ENCODE measurements at regions not wholly inside any gene's neighbourhood (a gene's known extent, or its start where the extent isn't known, plus 50 kb on each side); places are given as distances from the start of the nearest gene placed in this dataset.
A peak's percentile ranks its signal among the peaks of the same experiment; 100 is the strongest.
"Not testable (repeated sequence)": the region's sequence is repeated elsewhere in the genome, so short reads cannot be mapped to it uniquely, and the experiment has no call there.

DNA sequence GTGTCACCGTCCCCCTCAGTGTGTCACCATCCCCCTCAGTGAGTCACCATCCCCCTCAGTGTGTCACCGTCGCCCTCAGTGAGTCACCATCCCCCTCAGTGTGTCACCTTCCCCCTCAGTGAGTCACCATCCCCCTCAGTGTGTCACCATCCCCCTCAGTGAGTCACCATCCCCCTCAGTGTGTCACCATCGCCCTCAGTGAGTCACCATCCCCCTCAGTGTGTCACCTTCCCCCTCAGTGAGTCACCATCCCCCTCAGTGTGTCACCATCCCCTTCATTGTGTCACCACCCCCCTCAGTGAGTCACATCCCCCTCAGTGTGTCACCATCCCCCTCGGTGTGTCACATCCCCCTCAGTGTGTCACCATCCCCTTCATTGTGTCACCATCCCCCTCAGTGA, 486.1 kb upstream of the SALL3 start:
- H4K91ac ChIP-seq (ENCODE audit: low read depth, low read length, poor library complexity); H3K4me1 ChIP-seq (ENCODE audit: control insufficient read depth in 2 of 2, insufficient read depth in 1 of 2, low read depth in 1 of 2, low read length in 2 of 2); H3K4me2 ChIP-seq (ENCODE audit: insufficient read depth, low read length, poor library complexity, severe bottlenecking); H3K9me3 ChIP-seq (replicated peaks in 1 of 2; ENCODE audit: control insufficient read depth in 2 of 2, insufficient read depth in 1 of 2, low read depth in 1 of 2, low read length in 2 of 2); H4K8ac ChIP-seq (ENCODE audit: low read depth, low read length); H3K9ac ChIP-seq (ENCODE audit: low read depth, low read length, poor library complexity); H2BK12ac ChIP-seq (ENCODE audit: low read length); H2AFZ ChIP-seq (ENCODE audit: low read length); H3K23ac ChIP-seq (ENCODE audit: low read depth, low read length, poor library complexity); H3K79me1 ChIP-seq (ENCODE audit: low read depth, low read length); H3K18ac ChIP-seq (ENCODE audit: low read length); H3K27me3 ChIP-seq (ENCODE audit: control insufficient read depth in 3 of 3, insufficient read depth in 3 of 3, low read depth in 1 of 3, low read length in 3 of 3); H3K36me3 ChIP-seq (replicated peaks in 1 of 2; ENCODE audit: control insufficient read depth in 2 of 2, insufficient read depth in 2 of 2, low read length in 2 of 2); H3K4ac ChIP-seq (ENCODE audit: low read length); DNase-seq (ENCODE audit: low spot score); H2AK5ac ChIP-seq (ENCODE audit: low read depth, low read length); H3K14ac ChIP-seq (ENCODE audit: low read length); H2BK5ac ChIP-seq (ENCODE audit: low read length); H2BK120ac ChIP-seq (ENCODE audit: low read depth, low read length); H2BK15ac ChIP-seq (ENCODE audit: low read length); H3K4me3 ChIP-seq (ENCODE audit: low read length in 2 of 2); H3K27ac ChIP-seq (replicated peaks; ENCODE audit: low read length): not testable (repeated sequence)
- WGBS, 2 donors (ENCODE audit: extremely low coverage in 2 of 2, insufficient read length in 2 of 2, insufficient replicate concordance in 1 of 2), result no CpG with 5 or more reads among the region's 5 CpGs

DNA sequence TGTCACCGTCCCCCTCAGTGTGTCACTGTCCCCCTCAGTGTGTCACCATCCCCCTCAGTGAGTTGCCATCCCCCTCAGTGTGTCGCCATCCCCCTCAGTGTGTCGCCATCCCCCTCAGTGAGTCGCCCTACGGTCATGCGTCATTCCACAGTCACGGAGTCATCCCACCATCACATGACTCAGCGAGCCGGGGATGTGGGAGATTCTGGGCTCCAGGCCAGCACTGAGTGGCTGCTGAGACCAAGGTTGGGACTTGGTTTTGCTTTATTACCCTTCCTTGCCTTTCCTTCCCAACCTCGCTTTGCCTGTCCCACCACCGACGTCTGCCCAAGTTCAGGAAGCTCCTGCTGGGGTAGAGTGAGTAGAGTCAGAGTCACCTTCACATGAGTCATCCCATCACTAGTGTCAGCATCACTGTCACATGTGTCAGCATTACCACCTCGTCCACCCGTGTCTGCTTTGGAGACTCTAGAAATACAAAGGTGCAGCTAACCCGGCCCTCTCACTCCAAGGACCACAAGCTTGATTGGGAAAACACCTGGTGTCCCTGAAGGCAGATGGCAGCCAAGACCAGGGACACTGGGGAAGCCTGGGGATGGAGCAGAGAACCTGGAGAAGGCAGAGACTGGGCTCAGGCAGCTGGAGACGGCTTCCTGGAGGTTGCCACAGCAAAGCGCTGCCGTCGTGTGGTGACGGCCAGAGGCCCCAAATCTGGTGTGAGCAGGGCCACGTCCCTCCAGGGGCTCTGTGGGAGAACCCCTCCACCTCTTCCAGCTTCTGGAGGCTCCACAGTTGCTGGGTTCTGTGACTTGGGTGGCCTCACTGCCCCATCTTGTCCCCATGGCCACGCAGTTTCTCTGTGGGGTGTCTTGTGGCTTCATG, 485.2 kb upstream of the SALL3 start:
- peak overlapping the region; percentile 17 for H4K8ac ChIP-seq (ENCODE audit: low read depth, low read length)
- no CpG with 5 or more reads among the region's 22 CpGs for WGBS, 2 donors (ENCODE audit: extremely low coverage in 2 of 2, insufficient read length in 2 of 2, insufficient replicate concordance in 1 of 2)
- no peak overlapping the region for H3K4me2 ChIP-seq (ENCODE audit: insufficient read depth, low read length, poor library complexity, severe bottlenecking)
- peak overlapping the region; percentile 95 for H2AK5ac ChIP-seq (ENCODE audit: low read depth, low read length)
- peak overlapping the region; percentile 72 for H3K18ac ChIP-seq (ENCODE audit: low read length)
- no peak overlapping the region for H3K14ac ChIP-seq (ENCODE audit: low read length)
- H2BK120ac ChIP-seq (ENCODE audit: low read depth, low read length), result no peak overlapping the region
- H3K9ac ChIP-seq (ENCODE audit: low read depth, low read length, poor library complexity), result peak overlapping the region; percentile 21
- H3K79me1 ChIP-seq (ENCODE audit: low read depth, low read length), result peaks cover 4% of the 10 kb centered on the region
- H3K4me1 ChIP-seq (ENCODE audit: control insufficient read depth in 2 of 2, insufficient read depth in 1 of 2, low read depth in 1 of 2, low read length in 2 of 2), result no peaks in the 10 kb centered on the region
- H4K91ac ChIP-seq (ENCODE audit: low read depth, low read length, poor library complexity), result no peak overlapping the region
- H3K9me3 ChIP-seq (replicated peaks in 1 of 2; ENCODE audit: control insufficient read depth in 2 of 2, insufficient read depth in 1 of 2, low read depth in 1 of 2, low read length in 2 of 2), result peaks cover 2 to 3% of the 10 kb centered on the region in 2 donors
- H3K23ac ChIP-seq (ENCODE audit: low read depth, low read length, poor library complexity), result peak overlapping the region; percentile 43
- no peak overlapping the region for H2BK5ac ChIP-seq (ENCODE audit: low read length)
- H3K4ac ChIP-seq (ENCODE audit: low read length), result no peak overlapping the region
- no peaks in the 10 kb centered on the region for H3K27me3 ChIP-seq (ENCODE audit: control insufficient read depth in 3 of 3, insufficient read depth in 3 of 3, low read depth in 1 of 3, low read length in 3 of 3)
- H2BK12ac ChIP-seq (ENCODE audit: low read length), result no peak overlapping the region
- H3K36me3 ChIP-seq (replicated peaks in 1 of 2; ENCODE audit: control insufficient read depth in 2 of 2, insufficient read depth in 2 of 2, low read length in 2 of 2), result no peaks in the 10 kb centered on the region
- no peak overlapping the region for H2AFZ ChIP-seq (ENCODE audit: low read length)
- H3K27ac ChIP-seq (replicated peaks; ENCODE audit: low read length), result no peak overlapping the region
- no peak overlapping the region for H3K4me3 ChIP-seq (ENCODE audit: low read length in 2 of 2)
- H2BK15ac ChIP-seq (ENCODE audit: low read length), result no peak overlapping the region
- DNase-seq (ENCODE audit: low spot score), result no peak

DNA sequence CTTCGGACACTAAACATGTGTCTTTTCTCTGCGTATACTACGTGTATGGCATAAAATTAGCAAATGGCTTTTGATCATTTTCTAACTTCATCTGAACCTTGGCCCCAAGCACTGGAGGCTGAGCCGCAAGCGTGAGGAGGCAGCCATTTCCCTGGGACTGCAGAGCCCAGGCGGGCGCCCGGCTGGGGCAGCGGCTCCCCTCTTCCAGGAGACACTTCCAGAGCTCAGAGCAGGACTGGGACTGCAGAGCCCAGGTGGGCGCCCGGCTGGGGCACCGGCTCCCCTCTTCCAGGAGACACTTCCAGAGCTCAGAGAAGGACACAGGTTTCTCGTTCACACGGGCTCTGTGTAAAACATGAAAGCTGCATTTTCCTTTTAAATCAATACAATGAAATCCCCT, 484.1 kb upstream of the SALL3 start:
- Histone ChIP-seq H2BK120ac (ENCODE audit: low read depth, low read length) (no peak overlapping the region), H3K4me3 (ENCODE audit: low read length in 2 of 2) (no peak overlapping the region), H3K79me1 (ENCODE audit: low read depth, low read length) (peaks cover 4% of the 10 kb centered on the region), H3K14ac (ENCODE audit: low read length) (no peak overlapping the region), H3K4me1 (ENCODE audit: control insufficient read depth in 2 of 2, insufficient read depth in 1 of 2, low read depth in 1 of 2, low read length in 2 of 2) (no peaks in the 10 kb centered on the region), H3K18ac (ENCODE audit: low read length) (peak overlapping the region; percentile 11), H2AK5ac (ENCODE audit: low read depth, low read length) (peak overlapping the region; percentile 95), H3K23ac (ENCODE audit: low read depth, low read length, poor library complexity) (no peak overlapping the region), H3K4ac (ENCODE audit: low read length) (no peak overlapping the region), H3K9me3 (replicated peaks in 1 of 2; ENCODE audit: control insufficient read depth in 2 of 2, insufficient read depth in 1 of 2, low read depth in 1 of 2, low read length in 2 of 2) (peaks cover 2 to 3% of the 10 kb centered on the region in 2 donors), H4K91ac (ENCODE audit: low read depth, low read length, poor library complexity) (peak overlapping the region; percentile 53), H2BK15ac (ENCODE audit: low read length) (peak overlapping the region; percentile 96), H2BK12ac (ENCODE audit: low read length) (no peak overlapping the region), H3K27ac (replicated peaks; ENCODE audit: low read length) (no peak overlapping the region), H3K9ac (ENCODE audit: low read depth, low read length, poor library complexity) (no peak overlapping the region), H2AFZ (ENCODE audit: low read length) (no peak overlapping the region), H4K8ac (ENCODE audit: low read depth, low read length) (no peak overlapping the region), H3K36me3 (replicated peaks in 1 of 2; ENCODE audit: control insufficient read depth in 2 of 2, insufficient read depth in 2 of 2, low read length in 2 of 2) (no peaks in the 10 kb centered on the region), H3K4me2 (ENCODE audit: insufficient read depth, low read length, poor library complexity, severe bottlenecking) (no peak overlapping the region), H2BK5ac (ENCODE audit: low read length) (no peak overlapping the region), H3K27me3 (ENCODE audit: control insufficient read depth in 3 of 3, insufficient read depth in 3 of 3, low read depth in 1 of 3, low read length in 3 of 3) (no peaks in the 10 kb centered on the region)
- DNase-seq (ENCODE audit: low spot score), result no peak
- no CpG with 5 or more reads among the region's 14 CpGs for WGBS, 2 donors (ENCODE audit: extremely low coverage in 2 of 2, insufficient read length in 2 of 2, insufficient replicate concordance in 1 of 2)

DNA sequence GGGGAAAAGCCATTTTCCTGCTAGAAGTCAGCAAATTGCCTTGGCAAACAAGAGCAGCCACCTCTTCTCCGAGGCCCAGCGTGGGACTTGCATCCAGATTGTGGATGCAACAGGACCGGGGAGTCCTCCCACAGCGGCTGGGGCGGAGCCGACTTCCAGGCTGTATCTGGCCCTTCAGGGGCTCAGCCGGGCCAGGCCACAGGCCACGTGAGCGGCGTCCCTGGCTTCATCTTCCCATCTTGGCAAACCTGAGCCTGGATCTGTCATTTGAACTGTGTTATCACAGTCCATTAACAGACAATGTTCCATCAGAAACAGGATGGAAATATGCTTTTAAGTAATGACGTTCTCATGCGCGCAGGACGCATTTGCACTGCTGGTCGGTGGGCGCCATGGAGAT, 483.5 kb upstream of the SALL3 start:
- Histone ChIP-seq H3K4me3 (ENCODE audit: low read length in 2 of 2) (no peak overlapping the region), H2AK5ac (ENCODE audit: low read depth, low read length) (no peak overlapping the region), H4K91ac (ENCODE audit: low read depth, low read length, poor library complexity) (no peak overlapping the region), H2BK5ac (ENCODE audit: low read length) (no peak overlapping the region), H3K4me1 (ENCODE audit: control insufficient read depth in 2 of 2, insufficient read depth in 1 of 2, low read depth in 1 of 2, low read length in 2 of 2) (no peaks in the 10 kb centered on the region), H4K8ac (ENCODE audit: low read depth, low read length) (no peak overlapping the region), H3K4ac (ENCODE audit: low read length) (no peak overlapping the region), H3K18ac (ENCODE audit: low read length) (peak overlapping the region; percentile 88), H2AFZ (ENCODE audit: low read length) (no peak overlapping the region), H3K36me3 (replicated peaks in 1 of 2; ENCODE audit: control insufficient read depth in 2 of 2, insufficient read depth in 2 of 2, low read length in 2 of 2) (no peaks in the 10 kb centered on the region), H2BK15ac (ENCODE audit: low read length) (no peak overlapping the region), H3K23ac (ENCODE audit: low read depth, low read length, poor library complexity) (no peak overlapping the region), H3K4me2 (ENCODE audit: insufficient read depth, low read length, poor library complexity, severe bottlenecking) (no peak overlapping the region), H2BK120ac (ENCODE audit: low read depth, low read length) (no peak overlapping the region), H3K9me3 (replicated peaks in 1 of 2; ENCODE audit: control insufficient read depth in 2 of 2, insufficient read depth in 1 of 2, low read depth in 1 of 2, low read length in 2 of 2) (peaks cover 2 to 3% of the 10 kb centered on the region in 2 donors), H3K79me1 (ENCODE audit: low read depth, low read length) (peaks cover 4% of the 10 kb centered on the region), H3K14ac (ENCODE audit: low read length) (no peak overlapping the region), H3K9ac (ENCODE audit: low read depth, low read length, poor library complexity) (no peak overlapping the region), H3K27ac (replicated peaks; ENCODE audit: low read length) (no peak overlapping the region), H2BK12ac (ENCODE audit: low read length) (no peak overlapping the region), H3K27me3 (ENCODE audit: control insufficient read depth in 3 of 3, insufficient read depth in 3 of 3, low read depth in 1 of 3, low read length in 3 of 3) (no peaks in the 10 kb centered on the region)
- DNase-seq (ENCODE audit: low spot score), result no peak
- WGBS, 2 donors (ENCODE audit: extremely low coverage in 2 of 2, insufficient read length in 2 of 2, insufficient replicate concordance in 1 of 2), result no CpG with 5 or more reads among the region's 16 CpGs

Data from neuronal stem cell (in vitro differentiated cells).